NCI-H510A (cell line): ENCODE measurements at regions not wholly inside any gene's neighbourhood (a gene's known extent, or its start where the extent isn't known, plus 50 kb on each side); places are given as distances from the start of the nearest gene placed in this dataset.
A peak's percentile ranks its signal among the peaks of the same experiment; 100 is the strongest.
"Not testable (repeated sequence)": the region's sequence is repeated elsewhere in the genome, so short reads cannot be mapped to it uniquely, and the experiment has no call there.

ENCODE experiments used
- DNase-seq: peaks from one replicate; lab custom pipeline; 2025; lab: John Stamatoyannopoulos, UW

- no peak for DNase-seq
Measured at GRCh38 chr7:66503551-66504031, 125.1 kb upstream of the KCTD7 start.

GRCh38 chr7:66504131-66504530 is 124.5 kb upstream of the KCTD7 start:
- DNase-seq, result no peak

- no peak for DNase-seq
Measured at GRCh38 chr7:66505009-66505408, 123.7 kb upstream of the KCTD7 start.

- DNase-seq, result peak; percentile 15
Measured at GRCh38 chr7:66505531-66506451, 122.9 kb upstream of the KCTD7 start.

DNA sequence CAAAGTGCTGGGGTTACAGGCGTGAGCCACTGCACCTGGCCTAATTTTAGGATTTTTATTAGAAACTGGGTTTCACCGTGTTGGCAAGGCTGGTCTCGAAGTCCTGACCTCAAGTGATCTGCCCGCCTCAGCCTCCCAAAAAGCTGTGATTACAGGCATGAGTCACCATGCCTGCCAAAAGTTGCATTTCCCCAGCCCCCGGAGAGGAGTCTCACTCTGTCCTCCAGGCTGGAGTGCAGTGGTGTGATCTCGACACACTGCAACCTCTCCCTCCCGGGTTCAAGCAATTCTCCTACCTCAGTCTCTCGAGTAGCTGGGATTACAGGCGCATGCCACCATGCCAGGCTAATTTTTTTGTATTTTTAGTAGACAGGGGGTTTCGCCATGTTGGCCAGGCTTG is 122.0 kb upstream of the KCTD7 start:
- DNase-seq, result not testable (repeated sequence)

- no peak for DNase-seq
Measured at GRCh38 chr7:66507764-66508296, 120.9 kb upstream of the KCTD7 start.

GRCh38 chr7:66508431-66508830 is 120.2 kb upstream of the KCTD7 start:
- no peak for DNase-seq

DNA sequence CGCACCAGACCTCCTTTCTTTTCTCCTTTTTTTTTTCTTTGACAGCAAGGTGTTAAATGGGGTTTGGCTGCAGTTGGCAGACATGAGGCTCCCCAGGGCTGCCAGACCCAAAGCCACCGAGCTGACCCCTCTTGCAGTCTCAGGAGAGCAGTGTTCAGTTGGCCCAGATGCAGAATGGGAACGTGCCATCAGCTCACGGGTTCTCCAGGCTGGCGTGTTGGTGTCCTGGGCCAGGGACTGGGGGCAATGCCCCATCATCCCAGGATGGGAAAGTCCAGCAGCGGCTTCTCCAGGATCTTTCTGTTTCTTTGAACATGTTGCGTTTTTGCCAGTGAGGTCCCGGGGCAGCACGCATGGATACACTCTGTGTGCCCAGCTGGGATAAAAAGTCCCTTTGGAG is 114.6 kb upstream of the KCTD7 start:
- no peak for DNase-seq

DNA sequence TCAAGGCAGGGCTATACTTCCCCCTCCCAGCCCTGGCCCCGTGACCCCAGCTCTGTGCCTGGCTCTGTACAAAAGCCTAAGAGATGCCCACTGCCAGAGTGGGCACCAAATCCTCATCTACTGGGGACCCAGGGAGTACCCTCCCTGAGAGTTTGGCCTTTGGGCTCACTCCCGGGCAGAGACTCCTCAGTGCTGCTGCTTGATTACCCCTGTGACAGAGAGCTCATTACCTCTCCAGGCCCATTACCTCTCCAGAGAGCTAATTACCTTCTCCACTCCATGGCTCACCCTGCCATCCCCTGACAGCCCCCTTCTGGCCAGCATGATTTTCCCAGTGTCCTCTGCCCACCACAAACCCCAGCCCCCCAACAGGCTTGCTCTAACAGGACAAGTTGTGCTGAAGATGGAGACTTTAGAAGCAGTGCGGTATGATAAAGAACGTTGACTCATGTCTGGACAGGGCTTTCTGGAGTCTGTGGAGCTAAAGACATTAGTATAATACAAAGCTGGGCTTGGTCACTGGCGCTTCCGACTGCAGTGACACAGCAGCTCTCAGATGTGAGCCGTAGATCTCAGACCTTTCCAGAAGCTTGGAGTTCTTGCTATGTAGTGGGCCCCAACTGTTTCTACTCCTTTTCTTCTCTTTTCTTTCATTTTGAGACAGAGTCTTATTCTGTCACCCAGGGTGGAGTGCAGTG is 111.3 kb upstream of the KCTD7 start:
- no peak for DNase-seq

- no peak for DNase-seq
Measured at GRCh38 chr7:66518151-66518691, 110.5 kb upstream of the KCTD7 start.

DNA sequence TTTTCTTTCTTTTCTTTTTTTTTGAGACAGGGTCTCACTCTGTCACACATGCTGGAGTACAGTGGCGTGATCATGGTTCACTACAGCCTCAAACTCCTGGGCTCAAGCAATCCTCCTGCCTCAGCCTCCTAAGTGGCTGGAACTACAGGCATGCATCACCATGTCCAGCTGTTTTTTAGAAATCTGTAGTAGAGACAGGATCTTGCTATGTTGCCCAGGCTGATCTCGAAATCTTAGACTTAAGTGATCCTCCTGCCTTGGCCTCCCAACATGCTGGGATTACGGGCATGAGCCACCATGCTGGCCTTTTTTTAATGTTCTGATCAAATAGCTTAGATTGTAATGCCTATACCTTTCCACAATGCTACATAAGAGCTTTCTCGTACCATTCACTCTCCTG is 107.0 kb upstream of the KCTD7 start:
- no peak for DNase-seq

GRCh38 chr7:66522518-66522917 is 106.2 kb upstream of the KCTD7 start:
- no peak for DNase-seq

DNA sequence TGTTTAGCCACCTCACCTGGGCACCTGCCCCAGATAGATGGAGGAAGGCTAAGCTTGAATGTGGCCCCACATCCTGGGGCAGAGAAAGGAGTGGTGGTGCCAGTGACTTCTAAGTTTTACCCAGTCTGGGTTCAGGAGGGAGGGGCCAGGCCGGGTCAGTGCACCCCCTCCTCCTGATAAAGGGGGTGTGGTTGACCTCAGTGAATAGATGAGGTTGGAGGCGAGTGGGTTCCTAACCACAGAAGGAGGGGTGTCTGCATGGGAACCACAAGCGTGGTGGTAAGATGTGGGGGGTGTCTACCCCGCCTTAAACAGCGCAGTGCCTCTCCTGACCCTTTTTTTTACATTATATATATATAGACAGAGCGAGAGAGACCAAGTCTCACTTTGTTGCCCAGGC is 105.3 kb upstream of the KCTD7 start:
- no peak for DNase-seq

- DNase-seq, result no peak
Measured at GRCh38 chr7:66524738-66525137, 103.9 kb upstream of the KCTD7 start.

GRCh38 chr7:66526782-66527181 is 101.9 kb upstream of the KCTD7 start:
- DNase-seq, result not testable (repeated sequence)

- DNase-seq, result no peak
Measured at GRCh38 chr7:66528652-66529051, 100.0 kb upstream of the KCTD7 start.

- DNase-seq, result no peak
Measured at GRCh38 chr7:66529883-66530610, 98.6 kb upstream of the KCTD7 start.

- no peak for DNase-seq
Measured at GRCh38 chr7:66535414-66536329, 93.0 kb upstream of the KCTD7 start.

DNA sequence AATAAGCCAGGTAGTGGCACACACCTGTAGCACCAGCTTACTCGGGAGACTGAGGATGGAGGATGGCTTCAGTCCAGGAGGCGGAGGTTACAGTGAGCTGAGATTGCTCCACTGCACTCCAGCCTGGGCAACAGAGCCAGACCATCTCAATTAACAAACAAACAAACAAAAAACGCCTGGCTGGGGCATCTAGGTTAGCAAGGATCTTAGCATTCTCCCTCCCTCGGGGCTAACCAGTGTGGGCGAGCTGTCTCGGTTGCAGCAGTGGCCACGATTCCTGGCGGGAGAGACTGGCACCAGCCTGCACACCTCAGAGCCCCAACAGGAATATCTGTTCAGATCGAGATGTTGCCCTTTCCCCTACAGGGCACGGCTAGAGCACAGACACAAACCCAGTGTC is 91.3 kb upstream of the KCTD7 start:
- no peak for DNase-seq

- no peak for DNase-seq
Measured at GRCh38 chr7:66537876-66538275, 90.8 kb upstream of the KCTD7 start.

GRCh38 chr7:66539264-66539623 is 89.4 kb upstream of the KCTD7 start:
- no peak for DNase-seq
